NCI-H524 (cell line): ENCODE measurements at regions not wholly inside any gene's neighbourhood (a gene's known extent, or its start where the extent isn't known, plus 50 kb on each side); places are given as distances from the start of the nearest gene placed in this dataset.

ENCODE experiments used
- DNase-seq, 2 experiments: peaks; one replicate each; lab custom pipeline; 2025; lab: John Stamatoyannopoulos, UW

- no peak for DNase-seq
These were observed 59.0 kb upstream of the MINAR1 start for GRCh38 chr15:79373113-79373512.

DNA sequence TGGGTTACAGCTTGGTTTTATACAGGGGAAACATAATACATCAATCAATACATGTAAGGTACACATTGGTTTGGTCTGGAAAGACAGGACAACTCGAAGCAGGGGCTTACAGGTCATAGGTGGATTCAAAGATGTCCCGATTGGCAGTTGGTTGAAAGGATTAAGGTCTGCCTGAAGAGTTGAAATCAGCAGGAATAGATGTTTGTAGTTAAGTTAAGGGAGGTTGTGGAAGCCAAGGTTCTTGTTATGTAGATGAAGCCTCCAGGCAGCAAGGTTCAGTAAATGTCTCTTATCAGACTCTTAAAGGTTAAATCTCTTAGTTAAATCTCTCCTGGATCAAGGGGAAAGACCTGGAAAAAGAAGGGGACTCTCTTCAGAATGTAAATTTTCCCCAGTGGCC lies 58.4 kb upstream of the MINAR1 start:
- no peak for DNase-seq

DNA sequence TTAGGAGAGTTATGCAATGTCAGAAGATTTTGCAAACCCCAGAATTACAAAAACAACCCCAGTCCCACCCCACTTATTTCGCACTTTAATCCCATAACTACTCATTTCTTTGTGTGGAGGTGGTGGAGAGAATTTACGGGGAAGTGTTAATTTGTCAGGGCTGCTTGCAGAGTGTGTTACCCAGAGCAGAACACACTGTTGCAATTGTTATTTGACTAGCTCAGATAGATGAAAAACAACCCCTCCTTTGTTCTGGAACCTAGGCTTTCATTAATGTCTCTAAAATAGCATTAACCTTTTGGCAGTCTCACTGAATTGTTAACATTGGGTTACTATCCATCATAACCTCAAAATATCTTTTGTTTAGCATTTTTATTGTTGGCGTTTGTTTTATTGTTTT lies 55.8 kb upstream of the MINAR1 start:
- no peak for DNase-seq

- DNase-seq, result no peak
These were observed 53.6 kb upstream of the MINAR1 start for GRCh38 chr15:79378394-79379109.

GRCh38 chr15:79380755-79381497 lies 51.2 kb upstream of the MINAR1 start:
- peak; percentile 52 to 76 for DNase-seq

- no peak for DNase-seq
These were observed 50.5 kb upstream of the MINAR1 start for GRCh38 chr15:79381593-79381992.
